GM18519 (cell line): ENCODE measurements at regions not wholly inside any gene's neighbourhood (a gene's known extent, or its start where the extent isn't known, plus 50 kb on each side); places are given as distances from the start of the nearest gene placed in this dataset.

Source experiments
- ATAC-seq: cut with Tn5 transposase; IDR thresholded peaks from one replicate; pipeline ENCODE4 v1.9.1; 2021; ENCODE audit warnings: mild to moderate bottlenecking, moderate library complexity; ENCODE audit not compliant: unreplicated experiment, low FRiP score

DNA sequence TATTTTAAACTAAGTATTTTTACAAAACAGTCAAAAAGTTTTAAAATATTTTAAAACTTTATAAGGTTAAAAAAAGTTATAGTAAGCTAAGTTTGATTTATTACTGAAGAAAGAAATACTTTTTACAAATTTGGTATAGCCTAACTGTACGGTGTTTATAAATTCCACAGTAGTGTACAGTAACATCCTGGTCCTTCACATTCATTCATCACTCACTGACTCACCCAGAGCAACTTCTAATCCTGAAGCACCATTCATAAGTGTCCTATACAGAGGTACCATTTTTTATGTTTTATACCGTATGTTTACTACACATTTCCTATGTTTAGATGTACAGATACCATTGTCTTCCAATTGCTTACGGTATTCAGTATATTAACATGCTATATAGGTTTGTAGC, 170.0 kb downstream of the KLHL28 start:
- no peak for ATAC-seq

DNA sequence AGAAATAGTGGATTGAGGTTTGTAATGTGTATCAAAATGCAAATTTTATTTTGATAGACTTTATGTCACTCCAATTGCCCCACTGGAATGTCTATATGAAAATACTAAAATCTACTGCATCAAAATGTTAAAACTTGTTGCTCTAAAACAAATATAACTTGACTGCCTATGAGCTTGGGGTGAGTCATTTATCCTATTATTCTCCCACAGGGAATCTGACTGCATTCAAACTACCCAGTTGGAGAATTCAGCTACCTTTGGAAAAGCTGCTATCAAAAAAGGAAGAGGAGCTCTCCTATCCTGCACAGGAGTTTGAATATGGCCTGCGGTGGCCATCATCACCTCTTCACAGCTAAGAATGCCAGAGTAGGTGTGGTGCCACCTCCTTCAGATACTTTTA, 173.1 kb downstream of the KLHL28 start:
- no peak for ATAC-seq

DNA sequence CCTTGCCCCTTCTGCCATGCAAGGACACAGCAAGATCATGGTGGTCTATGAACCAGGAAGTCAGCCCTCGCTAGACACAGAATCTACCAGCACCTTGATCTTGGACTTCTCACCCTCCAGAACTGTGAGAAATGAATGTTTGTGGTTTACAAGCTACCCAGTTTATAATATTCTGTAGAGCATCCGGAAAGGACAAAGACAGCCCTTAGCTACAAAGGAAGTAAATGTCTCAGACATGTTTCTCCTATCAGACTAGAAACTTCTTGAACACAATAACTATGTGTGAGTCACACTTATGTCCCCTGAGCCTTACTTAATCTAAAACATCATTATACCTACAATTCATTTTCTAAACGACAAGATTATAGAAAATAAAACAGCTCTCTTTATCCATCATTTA, 176.7 kb downstream of the KLHL28 start:
- no peak for ATAC-seq

DNA sequence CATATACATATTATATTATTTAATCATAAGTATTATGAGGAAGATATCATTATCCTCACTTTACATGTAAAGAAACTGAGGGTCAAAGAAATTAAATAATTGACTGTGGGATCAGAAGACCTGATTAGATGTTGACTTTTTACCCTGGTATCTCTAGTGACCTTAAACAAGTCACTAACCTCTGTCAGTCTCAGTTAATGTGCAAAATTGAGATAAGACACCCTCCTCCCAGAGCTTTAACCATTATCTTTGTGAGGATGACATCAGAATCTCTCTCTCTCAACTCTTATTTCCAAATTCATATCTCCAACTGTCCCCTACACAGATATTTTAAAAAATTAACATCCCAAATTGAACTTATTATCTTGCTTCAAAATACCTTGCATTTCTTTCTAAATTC, 177.8 kb downstream of the KLHL28 start:
- ATAC-seq = no peak

DNA sequence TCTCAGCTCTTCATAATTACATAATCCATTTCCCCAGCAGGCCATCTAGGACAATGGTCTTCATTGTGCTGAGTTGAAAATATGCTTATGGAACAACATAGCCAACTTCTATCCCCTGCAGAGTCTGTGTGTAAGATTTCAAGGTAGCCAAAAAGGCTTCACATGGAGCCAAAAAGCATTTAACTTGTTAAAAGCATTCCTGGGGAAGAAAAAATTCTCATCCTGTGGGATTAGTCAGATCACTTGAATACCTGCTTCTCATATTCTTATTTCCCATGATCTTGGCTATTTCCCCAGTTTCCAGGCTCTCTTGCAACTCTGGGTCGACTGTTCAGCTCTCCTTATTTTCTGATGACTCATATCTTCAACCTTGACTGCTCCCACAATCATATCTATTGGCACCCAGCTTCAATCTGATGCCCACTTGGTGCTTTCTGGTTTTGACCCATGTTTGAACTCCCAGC, 178.9 kb downstream of the KLHL28 start:
- ATAC-seq = no peak

DNA sequence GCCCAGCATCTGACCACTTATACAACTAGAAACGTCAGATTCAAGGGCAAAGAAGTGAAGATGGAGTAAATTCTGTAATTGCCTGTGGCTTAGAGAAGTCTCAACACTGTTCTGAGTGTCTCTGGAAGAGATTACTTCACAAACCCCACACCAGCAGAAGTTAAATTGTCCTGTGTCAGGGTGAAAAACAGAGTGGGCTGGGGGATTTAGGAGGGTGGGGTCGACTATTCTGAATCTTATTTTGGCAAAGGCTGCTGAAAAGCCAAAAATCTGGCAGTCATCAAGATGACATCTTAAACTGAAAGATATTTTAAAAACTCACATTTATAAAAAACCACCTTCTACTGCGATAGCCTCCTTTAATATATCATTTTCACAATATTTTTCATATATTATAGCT, 180.8 kb downstream of the KLHL28 start:
- no peak for ATAC-seq

DNA sequence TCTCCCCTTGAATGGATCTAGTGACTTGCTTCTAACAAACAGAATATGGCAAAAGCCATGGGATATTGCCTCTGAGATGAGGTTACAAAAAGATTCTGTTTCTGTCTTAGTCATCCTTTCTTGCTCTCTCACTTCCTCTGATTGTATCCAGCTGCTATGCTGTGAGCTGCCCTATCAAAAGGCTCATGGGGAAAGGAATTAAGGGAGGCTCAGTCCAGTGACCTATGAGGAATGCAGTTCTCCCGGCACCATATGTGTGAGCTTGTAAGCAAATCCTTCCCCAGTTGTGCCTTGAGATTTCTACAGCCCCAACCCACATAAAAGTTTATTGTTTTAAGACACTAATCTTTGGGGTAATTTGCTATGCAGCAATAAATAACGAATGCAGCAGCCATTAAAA, 183.1 kb downstream of the KLHL28 start:
- no peak for ATAC-seq

DNA sequence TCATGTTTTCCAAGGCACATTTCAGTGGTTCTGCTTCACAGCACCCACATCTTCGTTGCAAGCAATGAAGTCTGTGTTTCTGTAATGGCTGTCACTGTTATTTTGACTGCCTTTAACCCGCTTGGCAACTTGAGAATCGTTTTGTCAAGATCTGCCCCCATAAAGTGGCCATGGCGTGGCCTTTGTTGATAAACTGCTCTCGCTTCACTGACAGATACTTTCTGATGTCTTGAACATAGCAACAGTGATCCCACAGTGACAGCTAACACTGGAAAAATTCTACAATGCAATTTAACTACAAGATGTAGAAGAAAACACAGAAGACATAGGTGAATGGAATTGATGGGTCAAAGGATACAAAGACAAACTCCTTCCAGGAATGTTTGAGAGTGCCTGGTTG, 184.2 kb downstream of the KLHL28 start:
- no peak for ATAC-seq

DNA sequence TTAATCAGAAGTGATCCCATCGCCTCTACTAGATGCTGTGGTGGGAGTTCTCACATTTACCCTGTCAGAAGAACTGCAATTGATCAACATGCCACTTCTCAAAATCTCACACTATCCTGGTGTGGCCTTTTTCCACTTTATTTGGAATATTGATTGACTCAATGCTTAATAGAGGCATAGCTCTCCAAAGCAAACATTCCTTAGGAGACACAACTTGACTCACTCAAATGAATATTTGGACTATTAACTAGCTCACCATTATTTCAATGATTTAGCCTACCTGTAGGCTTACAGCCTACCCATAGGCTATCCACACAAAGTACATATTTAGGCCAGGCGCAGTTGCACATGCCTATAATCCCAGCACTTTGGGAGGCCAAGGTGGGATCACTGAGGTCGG, 186.5 kb downstream of the KLHL28 start:
- no peak for ATAC-seq

DNA sequence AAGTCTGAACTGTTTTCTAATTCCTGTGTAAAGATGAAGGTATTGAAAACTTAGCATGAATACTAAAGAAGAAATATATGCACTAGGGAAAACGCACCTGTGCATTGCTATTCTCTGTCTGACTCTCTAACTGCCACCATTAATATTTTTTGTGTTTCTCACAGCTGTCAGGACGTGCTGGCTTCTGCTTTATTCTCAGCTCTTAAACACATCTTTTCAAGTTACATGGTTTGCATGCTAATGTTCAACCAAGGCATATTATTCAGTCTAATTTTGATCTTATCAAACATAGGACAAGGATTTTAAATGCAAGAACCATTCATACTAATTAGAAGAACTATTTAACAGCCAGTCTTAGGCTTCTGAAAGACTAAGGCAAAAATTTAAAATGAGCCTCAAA, 187.4 kb downstream of the KLHL28 start:
- no peak for ATAC-seq

DNA sequence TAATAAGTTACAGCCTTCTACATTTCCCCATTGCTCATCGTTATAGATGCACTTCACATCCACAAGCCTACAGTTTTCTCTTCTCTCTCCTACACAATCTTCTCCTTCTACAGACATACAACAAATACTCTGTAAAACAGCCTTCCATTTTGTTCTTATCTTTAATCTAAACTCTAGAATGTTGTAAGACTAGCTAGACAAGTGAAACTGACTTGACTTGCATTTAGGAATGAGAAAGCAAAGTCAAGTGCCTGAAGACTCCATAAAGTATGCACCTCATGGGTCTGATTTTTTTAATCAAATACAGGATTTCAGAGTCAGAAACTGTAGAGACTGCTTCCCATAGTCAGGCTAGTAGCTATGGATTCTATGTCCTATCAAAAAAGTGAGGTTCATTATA, 190.3 kb downstream of the KLHL28 start:
- no peak for ATAC-seq

DNA sequence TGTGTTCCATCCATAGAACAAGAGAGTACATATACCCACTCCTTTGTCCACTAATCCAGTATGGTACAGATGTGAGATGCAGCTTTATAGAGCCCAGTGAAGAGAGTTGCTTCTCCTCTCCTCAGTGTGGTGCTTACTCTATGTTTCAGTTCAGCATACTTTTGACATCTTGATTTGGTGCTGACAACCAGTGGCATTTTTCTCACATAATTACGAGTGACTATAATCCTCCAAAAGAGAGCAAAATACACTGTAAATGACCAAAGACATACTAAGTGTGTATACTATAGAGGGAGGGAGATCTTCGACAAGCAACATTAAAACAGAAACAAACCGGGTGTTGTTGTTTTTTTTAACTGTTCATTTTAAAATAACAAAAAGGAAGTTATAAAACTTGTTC, 191.5 kb downstream of the KLHL28 start:
- ATAC-seq = no peak

DNA sequence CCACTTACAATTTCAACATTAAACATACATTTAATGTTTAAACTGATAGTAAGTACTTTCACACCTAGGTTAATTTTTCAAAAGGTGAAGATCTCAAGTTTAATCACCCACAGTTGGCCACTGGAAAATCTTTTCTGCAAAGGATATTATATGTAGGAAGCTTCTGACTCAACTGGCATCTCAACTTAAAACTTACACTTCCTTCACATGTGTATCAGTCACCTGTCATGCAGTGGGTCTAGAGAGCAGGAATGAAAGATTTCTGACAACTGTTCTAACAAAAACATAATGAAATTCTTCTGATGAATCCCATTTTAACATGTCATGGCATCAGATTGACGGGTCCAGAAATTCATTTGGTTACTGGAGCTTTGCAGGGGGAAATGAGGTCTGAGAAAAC, 192.8 kb downstream of the KLHL28 start:
- ATAC-seq = no peak

DNA sequence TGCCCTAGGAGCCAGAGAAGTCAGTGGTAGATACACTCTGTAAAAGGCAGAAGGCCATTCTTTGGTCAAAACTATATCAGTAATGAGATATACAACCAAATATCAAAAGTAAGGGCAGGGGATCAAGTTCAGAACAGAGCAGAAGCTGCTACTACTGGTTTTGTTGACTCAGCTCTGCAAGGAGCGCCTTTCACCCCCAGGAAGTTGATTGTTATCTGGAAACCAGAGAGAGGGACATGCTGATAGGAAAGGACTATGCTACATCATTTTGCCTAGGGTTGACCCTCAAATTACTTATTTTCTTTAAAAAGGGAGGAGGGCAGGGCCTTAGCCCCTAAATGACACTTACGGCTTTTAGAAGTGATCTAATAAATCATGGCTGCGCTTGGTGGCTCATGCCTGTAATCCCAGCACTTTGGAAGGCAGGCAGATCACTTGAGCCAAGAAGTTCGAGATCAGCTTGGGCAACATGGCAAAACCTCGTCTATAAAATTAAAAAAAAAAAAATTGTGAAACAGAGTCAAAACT, 194.0 kb downstream of the KLHL28 start:
- ATAC-seq = no peak

DNA sequence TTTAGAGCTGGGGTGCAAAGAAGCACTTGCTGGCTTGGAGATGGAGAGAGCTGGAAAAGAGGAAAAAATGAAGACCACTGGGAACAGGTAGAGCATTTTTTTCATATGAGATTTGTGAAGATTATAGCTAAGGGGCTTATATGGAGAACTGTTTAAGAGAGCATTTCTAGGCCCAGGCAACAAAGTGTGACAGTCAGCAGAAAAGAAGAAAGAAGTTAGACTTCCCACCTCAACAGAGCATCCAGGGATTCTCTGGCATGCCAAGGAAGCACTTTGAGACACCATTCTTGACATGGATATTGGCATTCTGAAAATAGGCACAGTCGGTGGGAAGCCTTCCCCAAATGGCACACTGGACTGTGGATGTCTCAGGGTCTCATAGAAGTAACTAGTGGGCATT, 195.5 kb downstream of the KLHL28 start:
- no peak for ATAC-seq

DNA sequence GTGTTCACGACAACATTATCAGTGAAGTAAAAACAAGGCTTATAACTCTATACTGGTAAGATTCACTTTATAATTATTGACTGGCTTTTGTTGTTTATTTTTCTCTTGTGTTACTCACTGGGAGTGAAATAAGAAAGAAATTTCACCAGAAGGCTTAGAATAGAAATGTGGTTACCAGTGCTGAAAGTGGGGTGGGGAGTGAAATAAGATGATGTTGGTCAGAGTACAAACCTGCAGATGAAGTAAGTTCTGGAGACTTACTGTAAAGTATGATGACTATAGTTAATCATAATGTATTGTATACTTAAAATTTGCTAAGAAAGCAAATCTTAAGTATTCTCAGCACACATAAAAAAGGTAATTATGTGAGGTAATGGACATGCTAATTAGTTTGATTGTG, 198.4 kb downstream of the KLHL28 start:
- no peak for ATAC-seq

DNA sequence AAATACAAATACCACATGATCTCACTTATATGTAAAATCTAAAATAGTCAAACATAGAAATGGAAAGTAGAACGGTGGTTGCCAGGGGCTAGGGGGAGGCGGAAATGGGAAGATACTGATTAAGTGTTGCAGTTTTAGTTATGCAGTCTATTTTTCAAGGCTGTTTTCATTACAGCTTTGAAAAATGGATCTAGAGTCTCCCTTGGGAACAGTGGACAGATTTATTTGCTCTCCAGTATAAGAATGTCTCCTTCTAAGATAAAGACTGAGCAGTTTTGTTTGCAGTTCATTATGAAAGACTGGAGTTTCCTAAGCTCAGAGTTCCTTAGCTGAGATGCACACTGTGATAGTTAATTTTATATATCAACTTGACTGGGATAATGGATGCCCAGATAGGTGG, 202.5 kb downstream of the KLHL28 start:
- ATAC-seq = no peak

DNA sequence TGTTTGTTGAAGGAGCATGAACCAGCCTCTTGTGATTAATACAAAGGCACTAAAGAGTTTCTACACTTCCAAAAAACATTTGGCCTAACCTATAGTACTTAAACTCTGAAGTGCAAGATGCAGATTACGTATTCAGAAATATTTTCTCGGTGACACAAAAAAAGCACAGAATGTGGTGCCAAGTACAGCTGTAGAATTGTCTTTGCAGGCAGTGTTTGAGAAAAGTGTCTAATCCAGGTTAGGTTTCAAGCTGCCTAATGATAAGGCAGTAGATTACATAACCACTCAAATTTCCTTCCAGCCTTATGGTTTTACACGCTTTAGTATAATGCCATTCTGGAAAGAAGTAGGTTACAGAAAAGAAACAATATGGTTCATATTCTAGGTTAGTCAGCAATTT, 205.2 kb downstream of the KLHL28 start:
- no peak for ATAC-seq

DNA sequence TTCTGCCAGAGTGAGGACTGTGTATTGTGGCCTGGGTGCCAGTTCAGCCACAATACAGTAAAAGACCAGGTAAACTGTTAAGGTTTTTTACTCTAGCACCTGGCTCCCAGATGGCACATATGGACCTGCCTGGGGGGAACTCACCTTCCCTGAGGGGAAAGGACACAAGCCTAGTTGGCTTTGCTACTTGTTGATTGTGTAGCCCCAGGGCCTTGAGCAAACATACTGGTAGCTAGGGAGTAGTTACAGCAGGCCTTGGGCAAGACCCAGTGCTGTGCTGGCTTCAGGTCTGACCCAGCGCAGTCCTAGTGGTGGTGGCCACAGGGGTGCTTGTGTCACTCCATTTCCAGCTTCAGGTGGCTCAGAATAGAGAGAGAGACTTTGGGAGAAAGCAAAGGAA, 216.4 kb downstream of the KLHL28 start:
- ATAC-seq = no peak

DNA sequence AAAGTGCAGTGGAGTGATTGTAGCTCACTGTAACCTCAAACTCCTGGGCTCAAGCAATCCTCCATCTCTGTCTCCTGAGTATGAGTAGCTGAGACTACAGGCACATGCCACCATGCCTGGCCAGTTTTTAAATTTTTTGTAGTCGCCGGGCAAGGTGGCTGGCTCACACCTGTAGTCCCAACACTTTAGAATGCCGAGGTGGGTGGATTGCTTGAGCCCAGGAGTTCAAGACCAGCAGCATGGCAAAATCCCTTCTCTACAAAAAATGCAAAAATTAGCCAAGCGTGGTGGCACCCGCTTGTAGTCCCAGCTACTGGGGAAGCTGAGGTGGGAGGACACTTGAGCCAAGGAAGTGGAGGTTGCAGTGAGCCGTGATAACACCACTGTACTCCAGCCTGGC, 219.5 kb downstream of the KLHL28 start:
- ATAC-seq = no peak

DNA sequence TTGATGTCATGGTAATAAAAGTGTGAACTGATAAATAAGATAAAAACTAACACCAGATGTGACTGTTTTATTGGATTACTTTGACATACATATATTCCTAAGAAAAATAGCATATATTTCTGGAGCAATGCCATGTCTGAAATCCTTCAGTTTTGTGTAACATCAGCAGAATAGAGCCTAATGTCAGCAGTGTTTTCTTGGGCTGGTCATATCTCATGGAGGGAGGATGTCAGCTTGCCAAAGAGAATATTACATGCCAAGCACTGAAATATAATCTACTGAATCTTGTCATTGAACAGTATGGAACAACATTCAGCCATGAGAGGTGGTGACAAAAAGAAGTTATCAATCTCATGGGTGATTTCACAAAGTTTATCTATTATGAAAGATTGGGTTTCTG, 220.3 kb downstream of the KLHL28 start:
- ATAC-seq = no peak

DNA sequence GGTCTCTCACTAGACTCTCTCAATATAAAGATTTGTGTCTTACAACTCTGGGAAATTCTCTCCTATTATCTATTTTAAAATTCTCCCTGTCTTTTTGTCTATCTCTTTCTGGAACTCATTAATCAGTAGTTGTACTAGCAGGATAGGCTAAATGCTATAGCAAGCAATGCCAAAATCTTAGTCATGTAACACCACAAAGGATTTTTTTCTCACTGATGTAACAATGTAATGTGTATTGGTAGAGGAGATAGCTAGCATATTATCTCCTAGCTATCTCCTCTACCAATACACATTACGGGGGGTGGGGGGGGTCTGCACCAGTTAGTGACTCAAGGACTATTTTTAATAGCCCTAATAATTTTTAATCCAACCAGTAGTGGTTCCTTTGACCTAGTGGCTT, 225.4 kb downstream of the KLHL28 start:
- no peak for ATAC-seq

DNA sequence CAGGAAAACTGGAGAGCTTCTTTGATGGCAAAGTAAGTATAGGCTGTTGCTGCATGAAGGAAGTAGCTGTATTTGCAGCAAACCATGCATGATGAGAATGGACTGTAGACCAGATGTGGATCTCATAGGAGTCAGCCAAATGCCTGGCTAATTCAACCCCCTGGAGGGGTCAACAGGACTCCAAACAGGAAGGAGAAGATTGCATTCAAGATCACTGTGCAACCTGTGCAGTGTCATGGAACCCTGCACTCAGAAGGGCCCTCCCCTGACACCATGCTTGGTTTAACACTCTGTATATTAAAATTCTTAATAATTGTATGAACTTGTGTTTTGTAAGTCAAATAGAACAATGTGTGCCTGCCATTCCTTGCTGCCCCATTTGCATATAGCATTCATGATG, 225.1 kb upstream of the FSCB start:
- ATAC-seq = no peak
